Activated CD4-positive, CD25-positive, alpha-beta regulatory T cell treated with anti-CD3 and anti-CD28 coated beads, Interleukin-2, amount 50 U/mL, for 16 hours (primary cell): ENCODE measurements at regions not wholly inside any gene's neighbourhood (a gene's known extent, or its start where the extent isn't known, plus 50 kb on each side); places are given as distances from the start of the nearest gene placed in this dataset.

Experiments used
- DNase-seq: peaks from one replicate; pipeline ENCODE4 v3.0.0-alpha.2; 2020; ENCODE audit warnings: low read depth, low spot score

DNA sequence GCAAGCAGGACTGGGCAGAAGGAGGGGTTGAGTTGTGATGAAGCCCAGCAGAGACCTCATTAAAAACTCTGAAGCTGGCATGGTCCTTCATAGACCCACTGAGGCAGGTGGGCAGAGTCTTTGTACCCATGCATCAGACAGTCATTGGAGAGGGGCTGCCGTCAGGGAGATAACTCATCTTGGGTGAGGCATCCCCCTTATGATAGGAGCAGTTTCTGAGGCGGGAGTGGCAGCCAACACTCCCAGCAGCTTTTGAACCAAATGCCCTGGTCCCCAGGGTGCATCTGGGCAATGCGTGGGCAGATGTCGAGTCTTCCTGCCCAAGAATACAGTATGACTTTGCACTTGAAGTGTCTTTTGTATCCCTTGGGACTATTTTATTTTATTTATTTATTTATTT lies 68.1 kb downstream of the HTR5A start:
- no peak for DNase-seq

DNA sequence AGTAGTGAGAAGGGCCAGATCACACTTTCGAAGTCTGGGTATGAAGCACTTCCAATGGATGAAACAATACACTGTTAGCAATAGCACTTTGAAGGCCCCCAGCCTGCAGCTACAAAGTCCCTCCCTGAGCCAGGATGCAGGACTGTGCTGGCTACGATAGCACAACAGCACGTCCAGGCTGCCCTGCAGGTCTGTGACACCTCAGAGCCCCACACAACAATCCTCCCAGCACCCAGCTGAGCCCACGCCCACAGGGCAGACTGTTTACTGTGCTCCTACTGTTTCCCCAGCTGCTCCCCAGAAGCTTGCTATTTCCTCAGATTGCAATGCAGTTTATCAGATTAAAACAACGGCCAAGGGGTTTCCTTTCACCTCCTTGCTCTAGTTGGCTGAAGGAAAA lies 71.4 kb downstream of the HTR5A start:
- no peak for DNase-seq

DNA sequence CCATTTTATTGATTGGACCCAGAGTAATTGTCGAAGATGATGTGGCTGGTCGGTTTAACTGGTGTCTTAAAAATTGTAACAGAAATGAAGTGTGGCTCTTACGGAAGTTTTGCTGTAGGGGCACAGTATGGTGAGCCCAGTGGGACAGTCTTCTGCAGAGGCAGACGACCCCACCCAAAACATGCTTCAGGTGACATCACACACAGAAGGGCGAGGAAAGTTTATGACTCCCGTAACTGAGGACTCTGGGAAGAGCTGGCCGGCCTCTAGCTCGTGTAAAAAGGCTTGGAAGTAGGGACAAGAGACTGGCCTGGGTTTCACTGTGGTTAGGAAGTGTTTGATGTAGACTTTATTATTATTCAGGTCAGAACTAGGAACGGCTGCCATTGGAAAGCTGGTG lies 73.3 kb downstream of the HTR5A start:
- DNase-seq, result no peak

DNA sequence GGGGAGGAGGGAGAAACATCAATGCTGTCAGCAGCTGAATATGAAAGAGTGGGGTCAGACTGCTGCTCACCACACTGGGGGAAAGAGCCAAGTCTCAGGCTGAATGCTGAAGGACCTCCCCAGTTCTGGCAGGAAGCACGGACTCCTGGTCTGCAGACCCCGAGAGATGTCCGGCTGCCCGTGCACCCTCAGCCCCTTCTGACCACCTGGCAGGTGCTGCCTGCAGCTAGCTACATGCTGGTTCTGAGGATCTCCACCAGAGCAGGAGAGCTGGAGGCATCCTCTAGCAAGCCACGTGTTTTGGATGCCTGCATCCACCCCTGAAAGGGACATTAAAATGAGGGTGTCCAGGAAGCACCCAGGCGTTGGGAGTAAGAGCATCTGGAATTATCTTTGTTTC lies 74.2 kb downstream of the HTR5A start:
- no peak for DNase-seq

DNA sequence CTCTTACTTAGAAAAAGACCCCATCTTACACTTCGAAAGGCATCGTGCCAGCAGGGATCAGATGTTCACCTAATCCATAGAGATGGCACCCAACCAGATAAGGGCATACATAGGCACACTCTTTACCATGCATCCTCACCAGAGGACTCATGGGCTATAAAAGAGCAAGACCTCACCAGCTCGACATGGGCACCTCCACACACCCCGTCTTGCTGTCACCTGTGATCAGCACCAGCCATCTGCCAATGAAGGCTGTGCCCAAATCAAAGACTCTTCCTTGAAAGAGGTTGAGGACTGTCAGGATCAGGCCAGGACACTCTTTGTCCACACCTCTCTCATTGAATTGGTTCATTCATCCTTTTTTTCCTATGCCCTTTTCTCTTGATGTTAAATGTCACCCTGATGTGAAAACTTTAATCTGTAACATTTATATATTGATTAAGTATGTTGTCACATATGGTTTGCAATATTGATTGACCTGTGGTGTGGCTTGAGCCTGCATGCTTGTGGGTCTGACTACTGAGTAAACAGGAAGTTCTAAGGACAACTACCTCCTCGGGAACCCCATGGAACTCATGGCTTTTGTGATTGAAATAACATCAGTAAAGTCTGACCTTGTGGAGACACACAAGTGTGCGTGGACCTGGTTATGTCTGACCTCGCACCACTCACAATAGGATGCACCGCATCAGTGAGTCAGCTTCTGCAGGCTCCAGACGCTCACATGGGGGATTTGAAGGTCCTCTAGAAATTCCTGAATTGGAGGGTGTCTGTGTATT lies 75.5 kb downstream of the HTR5A start:
- DNase-seq, result no peak

DNA sequence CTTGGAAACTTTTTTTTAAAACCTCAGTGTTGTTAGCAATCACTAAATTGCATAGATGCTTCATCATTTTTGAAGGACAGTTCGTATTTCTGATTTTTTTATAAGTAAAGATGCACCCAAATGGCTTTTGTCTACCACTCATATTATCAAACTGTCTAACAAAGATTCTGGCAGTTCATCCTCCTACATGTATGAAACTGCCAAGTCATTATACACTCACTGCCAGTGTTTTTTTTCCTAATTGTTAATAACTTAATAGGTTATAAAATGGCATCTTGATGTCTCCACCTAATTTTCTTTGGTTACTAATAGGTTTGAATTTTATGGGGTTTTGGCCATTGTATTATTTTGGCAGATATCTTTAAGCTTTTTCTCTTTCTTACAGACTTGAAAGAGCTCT lies 77.0 kb downstream of the HTR5A start:
- DNase-seq, result no peak

DNA sequence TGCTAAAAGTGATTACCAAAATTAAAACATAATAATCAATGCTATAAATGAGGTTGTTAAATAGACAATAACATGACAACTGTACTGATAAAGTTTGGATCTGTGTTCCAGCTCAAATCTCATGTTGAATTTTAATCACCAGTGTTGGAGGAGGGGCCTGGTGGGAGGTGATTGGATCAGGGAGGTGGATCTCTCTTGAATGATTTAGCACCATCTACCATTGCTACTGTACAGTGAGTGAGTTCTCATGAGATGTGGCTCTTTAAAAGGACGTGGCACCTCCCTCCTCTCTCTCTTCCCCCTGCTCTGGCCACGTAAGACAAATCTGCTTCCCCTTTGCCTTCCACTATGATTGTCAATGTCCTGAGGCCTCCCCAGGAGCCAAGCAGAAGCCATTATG lies 77.5 kb downstream of the HTR5A start:
- no peak for DNase-seq

DNA sequence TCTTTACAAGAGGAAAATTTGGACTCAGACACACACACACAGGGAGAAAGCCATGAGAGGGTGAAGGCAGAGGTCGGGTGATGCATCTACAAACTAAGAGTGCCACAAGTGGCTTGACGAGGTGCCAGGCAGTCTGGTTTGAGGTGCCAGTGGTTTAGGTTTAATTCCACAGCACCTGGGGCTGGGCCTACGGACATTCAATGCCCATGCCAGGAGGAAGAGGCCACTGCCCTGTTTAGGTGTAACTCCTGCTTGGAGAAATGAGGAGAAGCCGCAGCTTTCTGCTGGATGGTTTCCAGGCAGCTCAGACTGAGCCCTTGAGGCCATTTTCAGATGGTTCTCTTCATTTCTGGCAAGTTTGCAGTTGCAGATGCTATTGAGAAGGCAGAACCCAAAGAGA lies 83.6 kb downstream of the HTR5A start:
- no peak for DNase-seq

DNA sequence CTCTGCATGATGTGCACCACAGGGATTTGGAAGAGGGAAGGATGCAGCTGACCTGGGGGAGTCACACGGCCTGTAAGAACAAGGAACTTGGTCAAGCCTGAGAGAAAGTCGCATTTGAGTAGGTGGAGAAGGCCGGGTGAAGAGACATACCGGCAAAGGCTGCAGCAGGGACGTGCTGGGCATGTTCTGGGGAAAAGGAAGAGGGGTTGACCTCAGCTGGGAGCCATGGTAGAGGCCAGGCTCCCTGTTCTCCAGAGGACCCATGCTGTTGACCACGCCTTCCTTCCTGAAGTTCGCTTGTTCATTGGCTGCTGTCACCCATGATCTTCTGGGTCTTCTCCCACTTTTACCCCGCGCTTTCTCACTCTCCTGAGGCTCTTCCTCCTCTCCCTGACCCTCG lies 84.5 kb downstream of the HTR5A start:
- DNase-seq, result no peak

DNA sequence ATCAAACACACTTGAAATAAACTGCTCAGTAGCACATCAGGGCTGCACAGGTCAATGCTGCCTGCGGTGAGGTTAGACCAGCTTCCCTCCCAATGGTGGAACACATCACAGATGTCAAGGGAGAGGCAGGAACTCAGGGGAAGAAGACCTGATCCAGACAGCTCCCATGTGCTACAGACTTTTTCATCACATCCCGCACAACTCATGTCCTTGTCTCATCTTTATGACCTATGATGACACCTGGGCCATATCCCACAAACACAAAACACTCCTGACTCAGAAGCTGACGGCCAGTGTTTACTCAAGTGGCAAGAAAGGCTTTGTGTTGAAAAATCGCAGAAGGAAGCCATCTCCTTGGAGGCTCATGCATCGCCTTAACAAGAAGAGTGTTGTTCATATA lies 91.6 kb downstream of the HTR5A start:
- no peak for DNase-seq

DNA sequence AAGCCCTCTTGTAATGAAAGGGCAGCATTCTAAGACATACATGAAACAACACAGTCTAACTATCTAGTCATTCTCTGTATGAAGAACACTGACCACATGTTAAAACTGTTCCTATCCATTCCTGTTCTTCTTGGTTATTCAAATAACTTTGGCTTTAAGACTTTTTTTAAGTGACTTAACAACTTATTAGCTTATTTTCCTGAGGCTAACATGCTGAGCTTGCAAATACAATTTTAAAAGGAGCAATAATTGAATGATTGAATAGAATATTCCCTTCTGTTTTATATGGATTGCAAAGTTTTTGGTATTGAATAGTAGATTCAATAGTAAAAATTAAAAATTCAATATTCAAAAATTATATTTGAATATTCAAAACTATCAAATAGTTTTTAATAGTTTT lies 92.3 kb downstream of the HTR5A start:
- no peak for DNase-seq

DNA sequence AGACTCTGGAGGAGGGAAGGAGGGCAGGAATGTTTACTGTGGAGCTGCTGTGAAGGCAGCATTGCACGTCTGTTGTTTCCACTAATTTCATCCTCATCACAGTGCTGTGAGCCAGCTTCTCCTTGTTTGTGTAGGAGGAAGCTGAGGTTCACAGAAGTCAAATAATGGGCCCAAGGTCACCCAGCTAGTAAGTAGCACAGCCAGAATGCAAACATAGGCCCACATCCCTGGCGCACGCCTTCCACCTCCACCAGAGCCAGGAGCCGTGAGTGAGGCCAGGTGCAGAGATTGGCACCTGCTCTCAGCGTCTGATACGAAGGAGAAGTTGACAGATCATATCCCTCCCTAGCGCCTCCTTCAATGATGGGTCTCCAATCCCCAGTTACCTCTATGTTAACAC lies 93.6 kb downstream of the HTR5A start:
- DNase-seq, result no peak

DNA sequence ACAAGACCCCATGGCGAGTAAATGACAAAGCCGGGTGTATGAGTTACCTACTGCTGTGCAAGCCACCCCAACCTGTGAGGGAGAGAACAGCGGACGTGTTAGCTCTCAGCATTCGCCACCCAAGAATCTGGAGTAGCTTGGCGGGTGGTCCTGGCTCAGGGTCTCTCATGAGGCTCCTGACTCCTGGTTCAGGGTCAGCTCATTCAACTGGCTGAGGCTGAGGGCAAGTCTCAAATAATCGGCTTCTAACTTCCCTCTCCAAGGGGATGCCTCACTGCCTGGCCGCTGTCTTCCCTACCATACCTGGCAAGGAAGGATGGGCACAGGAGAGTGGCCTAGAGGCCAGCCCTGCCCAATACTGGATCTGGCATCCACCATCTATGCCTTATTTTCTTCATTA lies 94.2 kb downstream of the HTR5A start:
- no peak for DNase-seq

DNA sequence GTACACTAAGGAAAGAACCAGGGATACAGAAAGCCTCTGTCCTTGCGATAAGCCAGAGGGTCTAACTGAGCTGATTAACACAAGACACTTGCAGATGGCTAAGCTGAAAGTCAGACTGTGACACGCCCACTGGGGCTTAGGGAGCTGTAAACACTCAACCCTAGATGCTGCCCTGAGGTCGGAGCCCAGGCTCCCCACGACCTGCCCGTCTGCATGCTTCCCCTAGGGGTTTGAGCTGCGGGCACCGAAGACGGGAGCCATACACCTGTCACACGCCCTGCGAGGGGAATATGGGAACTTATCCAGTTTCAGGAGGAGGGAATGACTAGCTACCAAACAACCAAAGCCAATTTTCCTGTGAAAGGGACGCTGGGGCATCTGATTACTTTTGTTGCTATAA lies 96.0 kb downstream of the HTR5A start:
- no peak for DNase-seq

DNA sequence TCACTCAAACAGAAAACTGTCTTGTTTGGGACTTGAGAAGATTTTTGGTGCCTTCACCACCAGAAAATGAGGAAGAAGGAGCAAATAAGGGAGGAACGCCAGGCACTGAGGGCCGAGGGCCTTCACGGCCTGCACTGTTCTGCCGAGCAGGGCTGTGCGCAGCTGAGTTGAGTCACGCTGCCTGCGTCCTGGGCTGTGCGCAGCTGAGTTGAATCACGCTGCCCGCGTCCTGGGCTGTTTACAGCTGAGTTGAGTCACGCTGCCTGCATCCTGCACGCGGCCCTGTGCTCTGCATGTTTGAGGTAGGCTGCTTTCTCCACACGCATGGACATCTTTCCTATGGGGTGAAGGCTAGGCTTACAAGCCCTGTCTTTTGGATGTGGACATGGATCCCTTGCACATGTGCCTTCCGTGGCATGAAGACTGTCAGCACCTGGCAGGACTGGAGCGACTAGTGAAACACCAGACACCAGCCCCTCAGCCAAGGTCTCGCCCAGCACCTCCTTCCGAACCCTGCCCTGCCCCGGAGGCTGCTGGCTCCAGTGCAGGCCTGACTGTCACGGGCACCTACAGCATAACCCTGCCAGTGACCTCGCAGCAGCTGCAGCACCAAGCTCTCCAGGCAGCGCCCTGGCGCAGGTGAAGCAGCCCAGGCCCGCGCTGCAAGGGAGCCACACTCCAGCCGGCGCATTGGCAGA lies 96.7 kb downstream of the HTR5A start:
- DNase-seq, result no peak

DNA sequence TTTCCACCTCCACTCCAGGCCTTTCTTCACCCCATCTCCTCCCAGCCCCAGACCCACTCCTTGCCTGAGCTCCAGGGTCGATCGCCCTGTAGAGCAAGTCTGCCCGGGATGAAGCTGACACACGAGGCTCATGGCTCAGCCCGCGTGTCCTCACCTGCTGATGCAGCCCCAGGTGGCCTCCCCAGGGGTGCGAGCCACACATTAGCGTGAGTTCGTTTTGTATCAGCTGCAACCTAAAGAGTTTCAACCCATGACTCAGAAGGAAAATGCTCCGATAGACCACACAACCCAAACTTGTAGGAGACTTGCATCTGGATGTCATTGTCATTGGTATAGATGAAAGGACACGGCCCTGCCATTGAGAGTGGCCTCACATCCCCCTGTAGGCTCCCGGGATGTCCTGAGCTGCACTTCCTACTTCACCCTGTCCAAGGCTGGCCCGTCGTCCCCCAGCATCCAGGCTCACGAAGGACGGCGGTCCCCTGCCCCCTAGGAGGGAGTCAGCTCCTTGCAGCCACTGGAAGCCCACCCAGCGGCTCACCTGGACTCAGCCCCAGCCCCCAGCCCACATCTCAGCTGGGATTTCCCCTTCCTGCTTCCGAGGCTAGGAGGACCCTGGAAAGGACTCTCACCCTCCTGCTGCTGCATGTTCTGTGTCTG lies 97.7 kb downstream of the HTR5A start:
- DNase-seq, result no peak

DNA sequence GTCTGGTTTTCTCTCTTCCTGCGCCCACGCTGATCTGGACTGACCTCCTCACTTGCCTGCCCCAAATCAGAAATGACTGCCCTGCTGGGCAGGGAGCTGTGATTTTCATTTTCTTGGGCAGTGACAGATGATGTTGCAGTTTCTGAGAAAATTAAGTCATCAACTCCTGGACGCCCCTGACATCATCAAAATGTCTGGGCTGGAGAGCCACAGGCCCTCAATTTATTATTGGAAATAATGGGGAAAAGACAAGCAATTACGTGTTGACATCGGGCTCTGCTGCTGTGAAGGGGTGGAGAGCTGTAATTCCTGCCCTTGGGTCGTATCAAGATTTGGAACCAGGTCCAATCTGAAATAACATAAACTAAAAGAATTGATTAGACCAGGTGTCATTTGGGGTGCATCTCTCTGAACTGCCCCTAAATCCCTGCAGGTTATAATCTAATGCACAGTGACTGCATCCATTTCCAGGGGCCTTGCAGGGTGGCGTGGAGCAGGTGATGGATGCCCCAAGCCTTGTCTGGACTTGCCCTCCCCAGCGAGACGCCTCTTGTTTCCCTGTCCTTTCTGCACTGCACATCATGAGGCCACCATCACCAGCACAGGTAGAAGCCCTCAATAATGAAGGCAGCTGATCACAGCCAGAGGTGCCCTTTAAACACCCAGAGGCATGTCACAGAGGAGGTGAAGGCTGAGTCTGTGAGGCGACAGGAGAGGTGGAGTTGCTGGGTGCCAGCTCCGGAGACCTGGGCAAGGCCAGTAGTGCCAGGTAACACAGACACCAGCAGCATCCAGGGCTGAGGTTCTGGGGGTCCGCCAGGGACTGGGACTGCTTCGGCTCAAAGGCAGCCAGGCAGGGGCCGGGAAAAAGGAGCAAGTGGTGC lies 98.7 kb downstream of the HTR5A start:
- no peak for DNase-seq

DNA sequence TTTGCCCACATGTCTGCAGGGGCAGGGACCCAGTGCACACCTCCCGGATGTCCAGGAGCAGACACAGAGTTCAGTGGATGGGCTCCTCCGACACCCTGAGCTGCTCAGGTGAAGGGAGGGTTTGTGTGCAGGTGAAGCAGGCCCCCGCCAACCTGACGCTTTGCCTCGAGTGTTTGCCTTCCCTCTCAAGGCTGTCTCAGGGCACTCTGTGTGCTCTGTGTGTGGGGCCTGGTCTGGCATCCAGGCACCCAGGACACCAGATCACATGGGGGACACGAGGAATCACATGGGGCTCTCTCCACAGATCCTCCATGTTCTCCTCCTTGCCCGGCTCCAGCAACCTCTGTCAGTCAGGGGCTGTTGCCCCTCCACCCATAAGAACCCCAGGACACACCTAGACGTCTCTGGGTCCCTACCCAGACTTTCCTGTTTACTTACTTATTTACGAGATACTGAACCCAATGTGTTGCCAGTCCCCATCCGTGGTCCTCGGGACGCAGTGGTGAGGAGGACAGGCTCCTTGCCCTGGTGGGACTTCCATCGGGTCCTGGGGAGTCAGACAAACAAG lies 99.5 kb downstream of the HTR5A start:
- DNase-seq, result no peak

DNA sequence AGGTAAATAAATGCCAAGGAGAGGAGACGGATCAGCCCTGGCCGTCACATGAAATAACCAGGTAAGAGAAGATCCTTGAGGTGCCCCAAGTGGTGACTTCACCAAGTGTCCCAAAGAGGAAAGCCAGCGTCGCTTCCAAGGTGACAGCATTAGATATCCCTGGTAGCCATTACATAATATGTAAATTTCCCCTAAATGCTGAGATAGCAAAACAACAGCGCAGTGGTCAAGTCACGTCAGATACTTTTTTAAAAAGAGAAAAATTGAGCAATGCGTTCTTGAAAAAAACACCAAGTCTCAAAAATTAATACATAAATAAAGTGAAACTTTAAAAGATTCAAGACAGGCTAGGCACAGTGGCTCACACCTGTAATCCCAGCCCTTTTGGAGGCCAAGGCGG lies 100.2 kb downstream of the HTR5A start:
- DNase-seq, result no peak

DNA sequence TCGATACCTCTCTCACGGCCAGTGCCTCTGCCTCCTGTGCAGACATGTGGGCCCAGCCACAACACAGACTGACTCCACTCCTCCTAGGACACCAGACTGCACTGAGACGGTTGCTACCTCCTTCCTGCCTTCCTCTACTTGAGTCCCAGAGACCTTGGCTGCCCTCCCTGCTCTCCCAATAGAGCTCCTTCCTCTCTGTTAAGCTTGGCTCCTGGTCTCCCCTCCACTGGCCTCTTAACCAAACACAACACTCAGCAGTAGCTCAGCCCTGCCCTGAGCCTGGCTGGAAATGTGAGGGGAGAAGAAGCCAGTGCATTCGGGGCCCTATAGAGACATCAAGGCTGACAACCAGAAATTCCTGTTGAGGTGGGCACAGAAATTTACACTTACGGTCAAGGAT lies 102.0 kb downstream of the HTR5A start:
- DNase-seq, result no peak

DNA sequence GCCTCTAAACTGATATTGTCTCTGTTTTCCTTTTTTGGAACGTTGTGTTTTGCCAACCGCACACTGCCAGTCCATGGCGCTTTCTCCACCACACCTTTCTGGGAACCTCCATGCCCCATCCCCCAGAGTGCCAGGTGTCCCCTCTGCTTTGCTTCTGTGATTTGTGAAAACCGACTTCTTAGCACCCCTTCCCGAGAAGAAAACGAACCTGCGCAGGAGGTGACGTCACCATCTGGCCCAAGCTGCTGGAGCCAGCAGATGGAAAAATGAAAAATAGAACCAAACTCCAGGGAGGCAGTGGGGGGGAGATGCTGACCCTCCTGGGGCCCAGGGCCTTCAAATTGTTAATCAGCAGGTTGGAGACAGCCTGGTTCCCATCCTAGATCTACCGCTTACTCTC lies 103.8 kb downstream of the HTR5A start:
- DNase-seq, result no peak

DNA sequence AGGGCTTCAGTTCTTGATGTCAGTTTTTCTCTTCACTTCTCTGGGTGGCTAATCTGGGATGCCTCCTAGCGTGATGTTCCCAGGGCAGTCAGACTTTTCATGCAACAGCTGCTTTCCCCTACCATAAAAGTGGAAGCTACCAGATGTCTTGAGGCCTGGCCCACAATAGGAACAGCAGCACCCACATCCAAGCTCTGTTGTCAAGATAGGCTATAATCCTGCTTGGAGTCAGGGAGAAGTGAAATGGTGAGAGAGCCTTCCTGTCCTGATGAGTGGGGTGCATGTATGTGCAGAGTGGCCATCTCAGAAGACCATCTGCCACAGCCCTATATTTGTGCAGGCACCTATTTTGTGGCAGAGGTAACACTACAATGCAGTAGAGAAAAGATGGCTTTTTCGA lies 108.0 kb downstream of the HTR5A start:
- no peak for DNase-seq
